Duodenal mucosa (tissue), 2 donors: ENCODE measurements at regions not wholly inside any gene's neighbourhood (a gene's known extent, or its start where the extent isn't known, plus 50 kb on each side); places are given as distances from the start of the nearest gene placed in this dataset.

ENCODE experiments used
- H3K27ac ChIP-seq: one replicate; pipeline ENCODE4 v1.7.0; 2013; ENCODE audit warnings: low read depth, low read length
- H3K27me3 ChIP-seq, 2 donors: one replicate each; pipeline ENCODE4 v1.7.0; 2013; ENCODE audit warnings: low read length in 2 of 2, control low read depth in 1 of 2; ENCODE audit not compliant: insufficient read depth in 2 of 2, control insufficient read depth in 1 of 2
- H3K36me3 ChIP-seq, 2 donors: one replicate each; pipeline ENCODE4 v1.7.0; 2013; ENCODE audit warnings: low read length in 2 of 2, control low read depth in 1 of 2; ENCODE audit not compliant: insufficient read depth in 2 of 2, control insufficient read depth in 1 of 2
- H3K4me1 ChIP-seq, 2 donors: one replicate each; pipeline ENCODE4 v1.7.0; 2013; ENCODE audit warnings: low read length in 2 of 2, control low read depth in 1 of 2; ENCODE audit not compliant: insufficient read depth in 2 of 2, control insufficient read depth in 1 of 2
- H3K4me3 ChIP-seq, 2 donors: one replicate each; pipeline ENCODE4 v1.7.0; 2013; ENCODE audit warnings: low read length in 2 of 2, low read depth in 1 of 2
- H3K9ac ChIP-seq, 2 donors: one replicate each; pipeline ENCODE4 v1.7.0; 2013; ENCODE audit warnings: low read length in 2 of 2, low read depth in 1 of 2
- H3K9me3 ChIP-seq, 2 donors: one replicate each; pipeline ENCODE4 v1.7.0; 2013; ENCODE audit warnings: low read length in 2 of 2, control low read depth in 1 of 2; ENCODE audit not compliant: control insufficient read depth in 1 of 2

DNA sequence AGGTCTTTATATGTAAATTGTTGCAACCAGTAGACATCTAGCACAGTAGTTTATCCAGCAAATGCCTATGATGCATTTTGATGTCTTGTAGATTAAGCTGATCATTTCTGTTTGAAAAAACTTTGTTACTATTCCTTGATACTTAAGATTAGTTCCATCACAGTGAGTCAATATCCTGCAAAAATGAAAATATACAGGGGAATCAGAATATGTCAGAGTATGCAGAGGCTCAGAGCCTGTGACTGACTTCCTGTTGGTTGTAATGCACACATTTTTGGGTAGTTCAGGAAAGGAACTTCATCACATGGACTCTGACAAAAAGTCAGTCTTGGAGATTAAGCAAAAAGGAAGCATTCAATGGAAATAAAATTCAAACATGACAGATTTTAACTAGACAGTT lies 815.5 kb downstream of the FAT4 start:
- Histone ChIP-seq H3K27ac (no peak overlapping the region), H3K27me3 (no peaks in the 10 kb centered on the region), H3K4me3 (no peak overlapping the region), H3K36me3 (no peaks in the 10 kb centered on the region), H3K4me1 (no peaks in the 10 kb centered on the region), H3K9me3 (peaks cover 0 to 3% of the 10 kb centered on the region in 2 donors), H3K9ac (no peak overlapping the region)

DNA sequence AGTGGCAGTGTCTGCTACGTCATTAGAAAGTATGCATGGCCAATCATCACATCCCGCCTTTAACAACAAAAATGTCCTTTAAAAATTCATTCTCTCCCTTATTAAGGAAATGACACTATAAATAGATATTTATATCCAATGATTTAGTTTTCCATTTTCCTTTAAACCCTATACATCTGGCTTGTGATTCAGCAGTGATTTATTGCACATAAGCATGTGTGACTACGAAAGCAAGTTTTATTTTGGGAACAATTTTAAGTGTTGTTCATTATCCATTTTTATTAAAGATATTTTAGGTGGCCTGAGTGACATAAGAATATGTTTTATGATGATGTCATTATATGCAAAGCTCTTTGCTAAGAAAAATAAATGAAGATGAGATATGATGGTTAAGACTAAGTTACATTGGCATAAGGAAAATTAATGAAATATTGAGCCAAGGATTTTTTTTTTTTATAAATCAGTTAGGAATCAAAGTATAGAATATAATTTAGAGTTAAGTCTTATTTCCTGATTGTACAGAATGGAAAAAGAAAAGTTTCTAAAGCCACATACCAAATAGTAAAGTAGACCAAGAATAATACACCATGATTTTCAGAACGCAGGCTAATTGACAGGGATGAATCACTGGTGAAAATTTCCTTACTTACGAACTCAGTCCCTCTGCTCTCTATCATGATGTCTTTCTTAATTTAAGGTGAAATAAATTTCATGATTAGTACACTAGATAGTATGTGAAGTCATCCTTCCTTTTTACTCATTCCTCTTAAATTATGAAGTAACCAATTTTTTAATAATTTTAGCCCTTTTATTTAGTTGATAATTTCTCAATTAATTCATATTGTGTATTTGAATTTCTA lies 822.4 kb downstream of the FAT4 start:
- Histone ChIP-seq H3K4me1 (no peaks in the 10 kb centered on the region), H3K27ac (no peak overlapping the region), H3K27me3 (no peaks in the 10 kb centered on the region), H3K36me3 (no peaks in the 10 kb centered on the region), H3K9ac (no peak overlapping the region), H3K4me3 (no peak overlapping the region), H3K9me3 (no peaks in the 10 kb centered on the region)

DNA sequence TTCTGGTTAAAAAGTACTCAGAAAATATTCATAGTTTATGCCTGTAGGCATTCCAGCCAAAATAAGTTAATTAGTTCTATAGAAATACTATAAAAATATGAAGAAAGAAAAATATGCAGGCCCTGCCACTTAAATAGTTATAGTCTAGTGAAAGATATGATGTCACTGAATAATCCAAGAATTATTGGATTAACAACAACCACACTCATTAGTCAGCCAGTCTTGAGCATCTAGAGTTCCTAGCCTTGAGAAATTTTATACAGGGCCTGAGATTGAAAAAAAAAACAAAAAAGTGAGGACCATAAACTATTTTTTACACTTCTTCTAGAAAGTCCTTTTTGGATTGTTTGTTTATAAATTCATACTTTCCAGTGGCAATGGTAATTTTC lies 823.0 kb downstream of the FAT4 start:
- H3K4me1 ChIP-seq = no peaks in the 10 kb centered on the region
- H3K4me3 ChIP-seq = no peak overlapping the region
- no peak overlapping the region for H3K27ac ChIP-seq
- no peaks in the 10 kb centered on the region for H3K36me3 ChIP-seq
- no peaks in the 10 kb centered on the region for H3K27me3 ChIP-seq
- no peaks in the 10 kb centered on the region for H3K9me3 ChIP-seq
- no peak overlapping the region for H3K9ac ChIP-seq

DNA sequence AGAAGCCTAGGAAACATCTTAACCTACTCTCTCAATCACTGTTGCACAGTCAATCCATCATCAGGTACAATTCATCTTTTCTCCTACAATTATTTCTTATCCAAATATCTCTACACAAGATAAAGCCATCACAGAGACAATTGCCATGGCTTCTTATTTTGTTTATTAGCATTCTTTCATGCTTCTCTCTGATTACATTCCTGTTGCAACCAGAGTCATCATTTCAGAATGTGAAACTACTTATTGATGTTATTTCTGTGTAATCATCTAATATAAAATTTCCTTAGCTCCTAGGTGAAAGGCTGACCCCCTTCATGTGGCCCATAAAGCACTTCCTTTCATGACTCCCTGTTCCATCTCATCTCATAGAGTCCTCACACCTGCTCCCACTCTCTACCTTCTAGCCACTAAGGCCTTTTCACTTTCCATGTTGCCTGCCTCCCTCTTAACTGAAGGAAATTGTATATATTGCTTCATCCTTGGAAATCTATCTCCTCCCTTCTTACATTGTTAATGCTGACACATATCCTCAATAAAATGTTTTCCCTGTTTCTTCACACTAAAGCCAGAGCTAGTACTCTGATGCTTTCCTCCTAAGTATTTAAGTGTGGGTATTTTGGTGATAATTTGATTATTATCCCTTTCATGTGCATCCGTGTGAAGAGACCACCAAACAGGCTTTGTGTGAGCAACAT lies 829.9 kb downstream of the FAT4 start:
- Histone ChIP-seq H3K4me1 (no peaks in the 10 kb centered on the region), H3K27ac (no peak overlapping the region), H3K9me3 (no peaks in the 10 kb centered on the region), H3K9ac (no peak overlapping the region), H3K36me3 (no peaks in the 10 kb centered on the region), H3K27me3 (no peaks in the 10 kb centered on the region), H3K4me3 (no peak overlapping the region)

DNA sequence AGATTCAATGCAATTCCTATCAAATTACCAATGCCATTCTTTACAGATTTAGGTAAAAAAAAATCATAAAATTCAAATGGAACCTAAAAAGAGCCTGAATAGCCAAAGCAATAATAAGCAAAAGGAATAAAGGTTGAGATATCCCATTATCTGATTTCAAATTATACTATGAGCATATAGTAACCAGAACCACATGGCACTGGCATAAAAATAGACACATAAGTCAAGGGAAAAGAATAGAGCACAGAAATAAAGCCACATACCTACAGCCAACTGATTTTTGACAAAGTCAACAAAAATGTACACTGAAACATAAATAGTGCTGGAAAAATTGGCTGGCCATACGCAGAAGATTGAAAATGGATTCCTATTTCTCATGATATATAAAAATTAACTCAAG lies 853.7 kb downstream of the FAT4 start:
- Histone ChIP-seq H3K27me3 (no peaks in the 10 kb centered on the region), H3K4me3 (no peak overlapping the region), H3K9me3 (peaks cover 3 to 6% of the 10 kb centered on the region in 2 donors)

DNA sequence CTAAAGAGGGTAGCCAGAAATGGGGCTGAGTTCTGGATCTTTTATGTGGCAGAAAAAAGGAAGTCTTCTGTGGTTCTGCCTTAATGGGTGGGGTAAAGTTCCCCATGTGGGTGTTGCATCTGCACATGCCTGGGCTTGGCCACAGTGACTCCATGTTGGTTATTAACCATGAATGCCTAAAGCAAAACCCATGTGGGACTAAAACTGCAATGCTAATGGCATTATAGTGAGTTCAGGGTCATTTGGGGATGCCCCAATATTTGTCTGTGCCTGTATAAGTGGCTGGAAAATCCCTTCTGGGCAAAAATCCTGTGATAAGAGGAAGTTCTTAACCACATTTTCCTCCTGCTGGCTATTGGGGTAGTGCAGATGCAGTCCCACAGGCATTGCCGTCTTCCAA lies 857.4 kb downstream of the FAT4 start:
- H3K36me3 ChIP-seq = no peaks in the 10 kb centered on the region
- H3K9ac ChIP-seq = no peak overlapping the region
- H3K9me3 ChIP-seq = peaks cover 3 to 4% of the 10 kb centered on the region in 2 donors
- H3K27me3 ChIP-seq = no peaks in the 10 kb centered on the region
- no peaks in the 10 kb centered on the region for H3K4me1 ChIP-seq
- no peak overlapping the region for H3K4me3 ChIP-seq
- no peak overlapping the region for H3K27ac ChIP-seq

More for the DNA sequence above, 853.7 kb downstream of the FAT4 start:
- Histone ChIP-seq H3K9ac (no peak overlapping the region), H3K36me3 (no peaks in the 10 kb centered on the region), H3K27ac (no peak overlapping the region), H3K4me1 (no peaks in the 10 kb centered on the region)

DNA sequence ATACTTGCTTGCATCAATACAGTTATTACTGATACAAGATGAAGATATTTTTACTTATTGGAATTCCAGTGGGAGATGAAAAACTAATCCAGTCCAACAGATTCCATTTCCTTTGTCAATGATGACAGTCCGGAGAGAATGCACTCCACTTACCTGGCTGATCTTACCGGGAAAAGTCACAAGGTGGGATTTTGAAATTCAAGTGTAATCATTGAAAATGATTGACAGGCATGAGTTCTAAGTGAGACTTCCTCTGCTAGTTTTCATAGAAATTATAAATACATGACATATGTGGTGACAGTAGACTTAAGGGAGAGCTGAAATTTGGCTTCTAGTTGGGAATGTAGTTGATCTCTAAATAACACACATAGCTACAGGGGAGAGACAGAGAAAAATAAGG lies 859.9 kb downstream of the FAT4 start:
- H3K4me1 ChIP-seq = no peaks in the 10 kb centered on the region
- peaks cover 3 to 6% of the 10 kb centered on the region in 2 donors for H3K9me3 ChIP-seq
- H3K4me3 ChIP-seq = no peak overlapping the region
- no peak overlapping the region for H3K9ac ChIP-seq
- H3K36me3 ChIP-seq = no peaks in the 10 kb centered on the region
- no peaks in the 10 kb centered on the region for H3K27me3 ChIP-seq
- H3K27ac ChIP-seq = no peak overlapping the region

DNA sequence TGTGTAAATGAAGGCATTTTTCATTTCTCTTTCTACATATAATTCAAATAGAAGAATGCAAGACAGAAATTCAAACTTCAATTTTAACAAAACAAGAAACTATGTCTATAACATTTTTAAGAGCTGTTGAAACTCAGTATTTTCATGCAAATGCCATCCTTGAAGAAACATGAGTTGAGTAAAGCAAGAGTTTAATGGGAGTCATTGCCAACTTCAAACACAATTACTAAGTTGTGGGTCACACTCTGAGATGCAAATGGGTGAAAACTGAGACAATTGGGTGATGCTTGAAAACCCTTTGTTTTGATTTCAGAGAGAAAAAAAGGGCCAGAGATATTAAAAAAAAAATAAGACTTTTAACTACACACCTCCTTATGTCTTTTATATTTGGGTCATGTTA lies 865.9 kb downstream of the FAT4 start:
- no peak overlapping the region for H3K27ac ChIP-seq
- H3K4me3 ChIP-seq = no peak overlapping the region
- no peaks in the 10 kb centered on the region for H3K4me1 ChIP-seq
- peaks cover 0 to 6% of the 10 kb centered on the region in 2 donors for H3K9me3 ChIP-seq
- no peaks in the 10 kb centered on the region for H3K36me3 ChIP-seq
- no peaks in the 10 kb centered on the region for H3K27me3 ChIP-seq
- no peak overlapping the region for H3K9ac ChIP-seq

DNA sequence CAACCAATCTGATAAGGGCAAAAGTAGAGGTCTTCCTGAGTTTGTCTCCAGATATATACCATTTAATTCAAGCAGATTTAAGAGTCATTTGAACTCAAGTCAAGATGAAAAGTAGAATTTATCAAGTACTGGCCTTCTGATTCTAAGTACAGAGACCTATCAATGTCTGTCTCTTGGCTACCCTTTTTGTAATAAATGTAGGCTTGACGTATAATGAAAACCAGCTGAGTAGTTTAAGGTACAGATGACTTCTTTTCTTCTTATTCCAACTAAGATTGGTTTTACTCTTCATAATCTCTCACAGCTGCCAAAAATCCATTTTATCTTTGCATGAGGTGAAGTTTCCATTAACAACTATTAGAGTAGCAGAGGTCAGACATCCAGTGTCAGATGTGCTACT lies 867.6 kb downstream of the FAT4 start:
- no peaks in the 10 kb centered on the region for H3K4me1 ChIP-seq
- H3K36me3 ChIP-seq = no peaks in the 10 kb centered on the region
- no peak overlapping the region for H3K4me3 ChIP-seq
- H3K27me3 ChIP-seq = no peaks in the 10 kb centered on the region
- H3K9me3 ChIP-seq = no peaks in the 10 kb centered on the region
- H3K27ac ChIP-seq = no peak overlapping the region
- no peak overlapping the region for H3K9ac ChIP-seq

DNA sequence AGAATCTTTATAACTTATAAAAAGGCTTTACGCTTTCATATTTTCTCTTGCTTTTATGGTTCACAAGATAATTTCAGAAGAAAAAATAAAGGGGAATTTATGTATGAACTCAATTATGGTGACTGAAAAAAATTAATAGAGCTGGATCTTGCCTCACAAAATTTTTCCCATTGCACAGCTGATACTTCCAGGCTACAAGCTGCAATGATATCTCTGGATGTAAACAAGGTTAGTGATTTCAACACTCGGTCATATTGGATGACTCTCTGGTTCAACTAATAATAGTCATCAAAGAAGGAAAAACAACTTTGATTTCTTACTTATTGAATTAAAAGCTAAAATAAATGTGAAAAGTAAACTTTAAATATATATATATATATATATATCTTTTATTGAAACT lies 868.0 kb downstream of the FAT4 start:
- no peak overlapping the region for H3K9ac ChIP-seq
- no peak overlapping the region for H3K4me3 ChIP-seq
- no peaks in the 10 kb centered on the region for H3K4me1 ChIP-seq
- H3K36me3 ChIP-seq = no peaks in the 10 kb centered on the region
- H3K9me3 ChIP-seq = peaks cover 0 to 2% of the 10 kb centered on the region in 2 donors
- H3K27me3 ChIP-seq = no peaks in the 10 kb centered on the region
- no peak overlapping the region for H3K27ac ChIP-seq
